ENCODE measurements at regions not wholly inside any gene's neighbourhood (a gene's known extent, or its start where the extent isn't known, plus 50 kb on each side); places are given as distances from the start of the nearest gene placed in this dataset.

DNA sequence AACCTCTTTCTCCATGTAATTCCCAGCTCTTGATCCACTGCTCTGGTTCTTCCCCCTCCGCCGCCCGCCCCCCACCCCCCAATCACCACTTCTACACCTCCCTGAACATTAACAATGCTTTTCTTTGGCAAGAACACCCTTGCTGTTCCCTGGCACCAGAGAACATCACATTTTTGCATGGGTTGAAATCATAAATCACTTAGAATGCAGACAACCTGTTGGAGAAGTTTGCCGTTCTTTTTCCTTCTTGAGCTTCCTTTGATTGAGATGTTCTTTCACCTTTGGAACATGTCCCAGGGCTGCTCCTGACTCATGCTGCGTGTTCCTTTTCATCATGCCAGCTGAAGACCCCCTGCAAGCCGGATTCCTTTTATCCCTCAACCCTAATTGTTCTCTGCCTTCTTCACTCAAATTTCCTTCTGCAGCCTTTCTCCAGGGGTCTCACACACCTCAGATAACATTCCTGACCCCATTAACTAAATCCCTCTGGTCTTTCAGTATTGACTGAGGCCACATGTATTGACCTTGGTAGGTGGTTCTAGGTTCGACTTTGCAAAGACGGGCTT is 294.1 kb upstream of the TMPO start:
- TF ChIP-seq, protein P1, sequence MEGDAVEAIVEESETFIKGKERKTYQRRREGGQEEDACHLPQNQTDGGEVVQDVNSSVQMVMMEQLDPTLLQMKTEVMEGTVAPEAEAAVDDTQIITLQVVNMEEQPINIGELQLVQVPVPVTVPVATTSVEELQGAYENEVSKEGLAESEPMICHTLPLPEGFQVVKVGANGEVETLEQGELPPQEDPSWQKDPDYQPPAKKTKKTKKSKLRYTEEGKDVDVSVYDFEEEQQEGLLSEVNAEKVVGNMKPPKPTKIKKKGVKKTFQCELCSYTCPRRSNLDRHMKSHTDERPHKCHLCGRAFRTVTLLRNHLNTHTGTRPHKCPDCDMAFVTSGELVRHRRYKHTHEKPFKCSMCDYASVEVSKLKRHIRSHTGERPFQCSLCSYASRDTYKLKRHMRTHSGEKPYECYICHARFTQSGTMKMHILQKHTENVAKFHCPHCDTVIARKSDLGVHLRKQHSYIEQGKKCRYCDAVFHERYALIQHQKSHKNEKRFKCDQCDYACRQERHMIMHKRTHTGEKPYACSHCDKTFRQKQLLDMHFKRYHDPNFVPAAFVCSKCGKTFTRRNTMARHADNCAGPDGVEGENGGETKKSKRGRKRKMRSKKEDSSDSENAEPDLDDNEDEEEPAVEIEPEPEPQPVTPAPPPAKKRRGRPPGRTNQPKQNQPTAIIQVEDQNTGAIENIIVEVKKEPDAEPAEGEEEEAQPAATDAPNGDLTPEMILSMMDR (IDR thresholded peaks at IDR 0.05; ENCODE audit: insufficient read depth, low read length, poor library complexity, severe bottlenecking) = no peak
- no peak for TF ChIP-seq EZH2phosphoT487 (conservative IDR thresholded peaks at IDR 0.05; ENCODE audit: low read length)

DNA sequence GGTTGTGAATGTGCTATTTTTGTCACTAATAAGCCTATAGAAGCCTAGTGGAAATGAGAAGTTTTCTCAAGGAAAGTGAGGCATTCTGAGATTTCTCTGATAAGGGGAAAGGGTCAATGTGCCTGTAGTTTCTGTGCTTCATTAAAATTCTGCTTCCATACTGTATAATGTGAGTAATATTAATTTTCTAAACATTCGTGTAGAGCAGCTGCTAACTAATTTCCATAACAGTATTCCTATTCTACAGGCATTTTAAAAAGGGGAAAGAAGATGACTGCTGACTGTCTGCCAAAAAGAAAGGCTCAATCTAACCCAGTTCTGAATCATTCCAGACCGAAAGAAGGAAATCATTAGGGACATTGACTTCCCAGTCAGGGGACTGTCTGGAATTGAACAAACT is 293.3 kb upstream of the TMPO start:
- Histone ChIP-seq H3K27me3 (ENCODE audit: low read length) (0 out of 2 replicates have a peak, but pooled peaks cover 4% of the 10 kb centered on the region), H3K9me2 (replicated peaks; ENCODE audit: insufficient read depth, low read length) (no peaks in the 10 kb centered on the region), H3K36me3 (ENCODE audit: low read length) (no peaks in the 10 kb centered on the region), H3K9ac (ENCODE audit: low read length) (no peak overlapping the region), H3K27ac (ENCODE audit: low read depth, low read length) (no peak overlapping the region), H3K79me2 (ENCODE audit: insufficient read depth, low read length) (no peaks in the 10 kb centered on the region), H3F3A (ENCODE audit: insufficient read depth) (no peaks in the 10 kb centered on the region), H4K20me1 (ENCODE audit: low read depth, low read length) (no peaks in the 10 kb centered on the region), H3K4me3 (ENCODE audit: insufficient read depth, low read length, poor library complexity, severe bottlenecking) (no peak overlapping the region), H3K4me2 (ENCODE audit: low read depth, low read length, poor library complexity, severe bottlenecking) (no peak overlapping the region), H2AFZ (ENCODE audit: low read depth, low read length, severe bottlenecking) (no peak overlapping the region), H3K9me3 (ENCODE audit: insufficient read depth, low read length) (no peaks in the 10 kb centered on the region)
- TF ChIP-seq, protein P1 (IDR thresholded peaks at IDR 0.05; ENCODE audit: insufficient read depth, low read length, poor library complexity, severe bottlenecking) = no peak

More for the DNA sequence above, 294.1 kb upstream of the TMPO start:
- Histone ChIP-seq H3K27ac (ENCODE audit: low read depth, low read length) (no peak overlapping the region), H3K9me2 (replicated peaks; ENCODE audit: insufficient read depth, low read length) (no peaks in the 10 kb centered on the region), H3K4me3 (ENCODE audit: insufficient read depth, low read length, poor library complexity, severe bottlenecking) (no peak overlapping the region), H3F3A (ENCODE audit: insufficient read depth) (no peaks in the 10 kb centered on the region), H3K79me2 (ENCODE audit: insufficient read depth, low read length) (no peaks in the 10 kb centered on the region), H3K9ac (ENCODE audit: low read length) (no peak overlapping the region), H3K9me3 (ENCODE audit: insufficient read depth, low read length) (no peaks in the 10 kb centered on the region), H2AFZ (ENCODE audit: low read depth, low read length, severe bottlenecking) (no peak overlapping the region), H3K4me2 (ENCODE audit: low read depth, low read length, poor library complexity, severe bottlenecking) (no peak overlapping the region), H3K36me3 (ENCODE audit: low read length) (no peaks in the 10 kb centered on the region), H4K20me1 (ENCODE audit: low read depth, low read length) (no peaks in the 10 kb centered on the region), H3K27me3 (ENCODE audit: low read length) (0 out of 2 replicates have a peak, but pooled peaks cover 4% of the 10 kb centered on the region)

DNA sequence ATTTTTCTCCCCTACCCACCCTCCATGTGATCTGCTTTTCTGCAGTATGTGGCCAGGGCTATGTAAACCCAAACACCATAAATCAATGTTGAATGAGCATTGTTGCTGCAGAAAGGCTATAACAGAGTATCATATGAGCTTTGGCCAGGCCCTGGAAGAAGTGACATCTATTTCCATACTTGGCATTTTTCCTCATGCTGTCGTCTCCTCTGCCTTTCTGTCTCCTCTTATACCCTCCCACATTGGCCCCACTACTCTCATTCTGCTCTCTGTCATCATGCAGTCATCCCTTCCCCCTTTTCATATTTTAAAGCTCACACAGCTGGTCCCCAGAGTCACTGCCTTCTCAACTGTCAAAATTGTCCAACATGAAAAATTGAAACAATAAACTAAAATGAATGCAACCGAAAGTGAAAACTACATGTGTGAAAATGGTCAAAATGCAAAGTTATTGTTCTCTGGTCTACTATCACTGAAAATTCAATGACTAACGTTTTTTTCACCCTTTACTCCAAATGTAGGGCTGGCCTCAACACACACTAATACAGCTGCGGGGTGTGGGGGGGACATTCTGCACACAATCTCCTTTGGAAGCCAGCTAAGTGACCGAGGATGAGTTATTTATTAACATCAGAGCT is 290.7 kb upstream of the TMPO start:
- H3K9me2 ChIP-seq (replicated peaks; ENCODE audit: insufficient read depth, low read length) = no peaks in the 10 kb centered on the region
- TF ChIP-seq EZH2phosphoT487 (conservative IDR thresholded peaks at IDR 0.05; ENCODE audit: low read length) = no peak
- TF ChIP-seq, protein P1 (IDR thresholded peaks at IDR 0.05; ENCODE audit: insufficient read depth, low read length, poor library complexity, severe bottlenecking) = no peak
- H4K20me1 ChIP-seq (ENCODE audit: low read depth, low read length) = no peaks in the 10 kb centered on the region
- no peaks in the 10 kb centered on the region for H3K79me2 ChIP-seq (ENCODE audit: insufficient read depth, low read length)
- H2AFZ ChIP-seq (ENCODE audit: low read depth, low read length, severe bottlenecking) = no peak overlapping the region
- H3K27me3 ChIP-seq (ENCODE audit: low read length) = 0 out of 2 replicates have a peak, but pooled peaks cover 4% of the 10 kb centered on the region
- H3K36me3 ChIP-seq (ENCODE audit: low read length) = no peaks in the 10 kb centered on the region
- no peak overlapping the region for H3K4me2 ChIP-seq (ENCODE audit: low read depth, low read length, poor library complexity, severe bottlenecking)
- no peak overlapping the region for H3K4me3 ChIP-seq (ENCODE audit: insufficient read depth, low read length, poor library complexity, severe bottlenecking)
- H3K27ac ChIP-seq (ENCODE audit: low read depth, low read length) = no peak overlapping the region
- no peaks in the 10 kb centered on the region for H3F3A ChIP-seq (ENCODE audit: insufficient read depth)
- no peak overlapping the region for H3K9ac ChIP-seq (ENCODE audit: low read length)
- H3K9me3 ChIP-seq (ENCODE audit: insufficient read depth, low read length) = no peaks in the 10 kb centered on the region
